ENCODE measurements at regions not wholly inside any gene's neighbourhood (a gene's known extent, or its start where the extent isn't known, plus 50 kb on each side); places are given as distances from the start of the nearest gene placed in this dataset.

DNA sequence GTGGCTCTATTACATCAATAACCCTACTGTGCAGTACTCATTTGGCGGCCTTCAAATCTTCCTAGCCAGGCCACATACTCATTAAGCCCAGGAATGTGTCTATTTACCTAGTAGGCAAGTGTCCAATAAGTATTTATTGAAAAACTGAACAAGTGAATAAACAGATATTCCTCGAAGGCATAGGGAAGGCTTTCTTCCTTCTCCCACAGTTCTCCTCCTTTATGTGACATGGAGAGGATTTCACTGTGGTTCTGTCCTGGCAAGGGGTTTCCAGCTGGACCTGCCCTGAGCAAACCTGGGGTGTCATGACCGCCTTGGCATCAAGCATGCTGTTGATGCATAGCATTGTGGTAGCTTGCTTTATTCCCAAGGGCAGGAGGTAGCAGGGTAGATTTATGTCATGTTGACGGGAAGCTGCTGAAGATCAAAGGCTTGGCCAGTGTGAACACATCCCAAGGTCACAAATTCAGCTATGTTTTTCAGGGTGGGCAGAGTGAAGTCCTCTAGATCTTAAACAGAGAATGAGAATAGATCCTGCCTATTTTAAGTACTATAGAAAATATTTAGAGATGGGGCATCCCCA is 195.1 kb downstream of the INHBA start:
- TF ChIP-seq, protein P1, sequence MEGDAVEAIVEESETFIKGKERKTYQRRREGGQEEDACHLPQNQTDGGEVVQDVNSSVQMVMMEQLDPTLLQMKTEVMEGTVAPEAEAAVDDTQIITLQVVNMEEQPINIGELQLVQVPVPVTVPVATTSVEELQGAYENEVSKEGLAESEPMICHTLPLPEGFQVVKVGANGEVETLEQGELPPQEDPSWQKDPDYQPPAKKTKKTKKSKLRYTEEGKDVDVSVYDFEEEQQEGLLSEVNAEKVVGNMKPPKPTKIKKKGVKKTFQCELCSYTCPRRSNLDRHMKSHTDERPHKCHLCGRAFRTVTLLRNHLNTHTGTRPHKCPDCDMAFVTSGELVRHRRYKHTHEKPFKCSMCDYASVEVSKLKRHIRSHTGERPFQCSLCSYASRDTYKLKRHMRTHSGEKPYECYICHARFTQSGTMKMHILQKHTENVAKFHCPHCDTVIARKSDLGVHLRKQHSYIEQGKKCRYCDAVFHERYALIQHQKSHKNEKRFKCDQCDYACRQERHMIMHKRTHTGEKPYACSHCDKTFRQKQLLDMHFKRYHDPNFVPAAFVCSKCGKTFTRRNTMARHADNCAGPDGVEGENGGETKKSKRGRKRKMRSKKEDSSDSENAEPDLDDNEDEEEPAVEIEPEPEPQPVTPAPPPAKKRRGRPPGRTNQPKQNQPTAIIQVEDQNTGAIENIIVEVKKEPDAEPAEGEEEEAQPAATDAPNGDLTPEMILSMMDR (IDR thresholded peaks at IDR 0.05), result no peak
- no peak for TF ChIP-seq POLR2A (IDR thresholded peaks at IDR 0.05)
